AG04449 (cell line): ENCODE measurements at regions not wholly inside any gene's neighbourhood (a gene's known extent, or its start where the extent isn't known, plus 50 kb on each side); places are given as distances from the start of the nearest gene placed in this dataset.

Experiments used
- CTCF ChIA-PET: fragments of 350-600 bp; formaldehyde crosslinking; extraction: SDS; loops from one replicate; lab custom pipeline; 2021; ENCODE audit warnings: antibody characterized with exemption; lab: Yijun Ruan, JAX
- POLR2A ChIA-PET: fragments of 400-600, 350-600 bp; formaldehyde crosslinking; extraction: SDS; loops from one replicate; lab custom pipeline; 2020; ENCODE audit warnings: antibody characterized with exemption, inconsistent platforms; lab: Yijun Ruan, JAX
- DNase-seq: peaks from one replicate; pipeline ENCODE4 v3.0.0-alpha.2; 2010; ENCODE audit warnings: low read depth, low spot score
- H3K4me3 ChIP-seq: 2 replicates; pipeline ENCODE4 v1.5.1; 2011; ENCODE audit warnings: low read depth, mild to moderate bottlenecking, control low read depth, low read length
- TF ChIP-seq, protein P1 (sequence below): IDR thresholded peaks from one replicate; pipeline ENCODE4 v1.5.1; 2011; ENCODE audit warnings: mild to moderate bottlenecking, moderate library complexity, low read length, control low read depth, inconsistent platforms; ENCODE audit not compliant: insufficient read depth; ENCODE audit errors: missing control alignments

DNA sequence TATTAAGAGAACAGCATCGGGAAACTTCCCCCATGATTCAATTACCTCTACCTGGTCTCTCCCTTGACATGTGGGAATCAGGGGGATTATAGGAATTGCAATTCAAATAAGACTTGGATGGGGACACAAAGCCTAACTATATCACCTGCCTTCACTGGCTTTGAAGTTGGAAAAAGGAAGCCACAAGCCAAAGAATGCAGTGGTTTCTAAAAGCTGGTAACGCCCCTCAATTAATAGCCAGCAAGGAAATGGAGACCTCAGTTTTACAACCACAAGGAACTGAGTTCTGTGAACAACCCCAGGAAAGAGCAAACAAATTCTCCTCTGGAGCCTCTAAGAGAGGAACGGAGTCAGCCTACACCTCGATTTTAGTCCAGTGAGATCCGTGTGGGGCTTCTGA lies 244.1 kb downstream of the TFAP2A start:
- ChIA-PET POLR2A (no interaction called here), CTCF (no interaction called here)

DNA sequence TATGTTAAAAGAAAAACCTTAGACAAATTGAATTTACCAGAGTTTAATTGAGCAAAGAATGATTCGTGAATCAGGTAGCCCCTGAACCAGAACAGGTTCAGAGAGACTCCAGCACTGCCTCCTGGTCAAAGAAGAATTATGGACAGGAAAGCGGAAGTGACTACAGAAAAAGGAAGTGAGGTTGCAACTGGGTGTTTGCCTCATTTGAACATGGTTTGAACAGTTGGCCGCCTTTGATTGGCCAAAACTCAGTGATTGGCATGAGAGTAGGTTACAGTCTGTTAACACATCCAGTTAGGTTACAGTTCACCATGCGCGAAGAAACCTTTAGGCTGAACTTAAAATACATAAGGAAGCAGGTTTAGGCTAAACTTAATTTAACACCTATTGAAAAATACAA lies 248.8 kb downstream of the TFAP2A start:
- H3K4me3 ChIP-seq: no peak overlapping the region
- no peak for DNase-seq
- TF ChIP-seq, protein P1, sequence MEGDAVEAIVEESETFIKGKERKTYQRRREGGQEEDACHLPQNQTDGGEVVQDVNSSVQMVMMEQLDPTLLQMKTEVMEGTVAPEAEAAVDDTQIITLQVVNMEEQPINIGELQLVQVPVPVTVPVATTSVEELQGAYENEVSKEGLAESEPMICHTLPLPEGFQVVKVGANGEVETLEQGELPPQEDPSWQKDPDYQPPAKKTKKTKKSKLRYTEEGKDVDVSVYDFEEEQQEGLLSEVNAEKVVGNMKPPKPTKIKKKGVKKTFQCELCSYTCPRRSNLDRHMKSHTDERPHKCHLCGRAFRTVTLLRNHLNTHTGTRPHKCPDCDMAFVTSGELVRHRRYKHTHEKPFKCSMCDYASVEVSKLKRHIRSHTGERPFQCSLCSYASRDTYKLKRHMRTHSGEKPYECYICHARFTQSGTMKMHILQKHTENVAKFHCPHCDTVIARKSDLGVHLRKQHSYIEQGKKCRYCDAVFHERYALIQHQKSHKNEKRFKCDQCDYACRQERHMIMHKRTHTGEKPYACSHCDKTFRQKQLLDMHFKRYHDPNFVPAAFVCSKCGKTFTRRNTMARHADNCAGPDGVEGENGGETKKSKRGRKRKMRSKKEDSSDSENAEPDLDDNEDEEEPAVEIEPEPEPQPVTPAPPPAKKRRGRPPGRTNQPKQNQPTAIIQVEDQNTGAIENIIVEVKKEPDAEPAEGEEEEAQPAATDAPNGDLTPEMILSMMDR: no peak
- ChIA-PET POLR2A (no interaction called here), CTCF (no interaction called here)

More for the DNA sequence above, 244.1 kb downstream of the TFAP2A start:
- no peak overlapping the region for H3K4me3 ChIP-seq
- DNase-seq: no peak
- TF ChIP-seq, protein P1: no peak

DNA sequence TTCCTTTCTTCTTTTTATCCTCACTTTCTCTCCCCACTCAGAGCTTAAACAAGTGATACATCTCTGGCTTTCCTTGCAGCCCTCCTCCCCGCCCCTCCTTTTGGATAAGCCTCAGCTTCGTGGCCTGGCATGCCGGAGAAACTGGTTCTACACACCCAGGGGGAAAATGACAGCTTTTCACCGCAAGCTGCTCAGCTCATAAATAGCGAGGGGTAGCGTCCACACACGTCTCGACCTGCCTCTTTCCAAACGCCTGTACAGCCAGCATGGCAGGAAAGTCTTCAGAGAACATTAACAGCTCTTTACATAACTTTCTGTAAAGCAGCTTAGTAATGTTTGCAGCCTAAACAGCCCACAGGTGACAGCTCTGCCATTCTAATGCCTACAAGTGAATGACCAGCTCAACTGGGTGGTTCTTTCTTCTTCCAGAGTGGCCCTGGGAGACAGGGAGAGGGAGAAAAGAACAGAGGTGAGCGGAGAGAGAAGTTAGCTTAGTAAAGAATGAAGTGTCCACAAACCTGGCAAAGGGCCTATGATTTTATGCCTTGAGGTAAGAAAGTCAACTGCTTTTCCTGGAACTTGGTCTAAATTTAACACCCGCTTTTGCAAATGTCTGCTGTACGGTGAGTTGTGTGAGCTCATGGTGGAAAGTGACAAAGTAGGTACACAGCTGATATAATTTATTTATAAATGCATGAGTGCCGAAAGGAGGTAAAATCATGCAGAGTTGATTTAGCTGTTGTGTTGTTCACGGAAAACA lies 251.5 kb downstream of the TFAP2A start:
- no peak for DNase-seq
- ChIA-PET CTCF (no interaction called here), POLR2A (no interaction called here)
- H3K4me3 ChIP-seq: no peak overlapping the region
- TF ChIP-seq, protein P1: no peak

DNA sequence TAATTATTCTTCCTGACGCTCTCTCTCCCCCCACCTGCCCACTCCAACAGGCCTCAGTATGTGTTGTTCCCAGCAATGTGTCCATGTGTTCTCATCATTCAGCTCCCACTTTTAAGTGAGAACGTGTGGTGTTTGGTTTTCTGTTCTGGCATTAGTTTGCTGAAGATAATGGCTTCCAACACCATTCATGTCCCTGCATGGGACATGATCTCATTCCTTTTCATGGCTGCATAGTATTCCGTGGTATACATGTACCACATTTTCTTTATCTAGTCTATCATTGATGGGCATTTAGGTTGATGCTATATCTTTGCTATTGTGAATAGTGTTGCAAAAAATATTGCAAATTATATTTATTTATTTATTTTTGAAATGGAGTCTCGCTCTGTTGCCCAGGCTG lies 258.0 kb downstream of the TFAP2A start:
- no peak overlapping the region for H3K4me3 ChIP-seq
- TF ChIP-seq, protein P1: no peak
- no peak for DNase-seq
- ChIA-PET POLR2A (no interaction called here), CTCF (interaction anchor here (0.6 kb wide), 1 partner anchor 282 kb away, joined by 3 read pairs; no protein-coding TSS in a partner anchor)

DNA sequence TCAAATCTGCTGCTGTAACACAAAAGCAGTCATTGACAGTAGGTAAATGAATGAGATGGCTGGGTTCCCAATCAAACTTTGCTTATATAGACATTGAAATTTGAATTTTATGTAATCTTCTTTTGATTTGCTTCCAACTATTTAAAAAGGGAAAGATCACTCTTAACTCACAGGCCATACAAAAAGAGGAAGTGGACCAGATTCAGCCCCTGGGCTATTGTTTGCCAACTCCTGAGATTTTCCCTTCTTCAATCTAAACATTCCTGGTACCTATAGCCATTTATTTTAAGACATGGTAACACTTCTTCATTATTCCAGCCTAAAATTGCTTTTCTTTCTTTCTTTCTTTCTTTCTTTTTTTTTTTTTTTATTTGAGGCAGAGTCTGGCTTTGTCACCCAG lies 260.6 kb downstream of the TFAP2A start:
- H3K4me3 ChIP-seq: no peak overlapping the region
- no peak for DNase-seq
- TF ChIP-seq, protein P1: no peak
- ChIA-PET POLR2A (no interaction called here), CTCF (no interaction called here)

DNA sequence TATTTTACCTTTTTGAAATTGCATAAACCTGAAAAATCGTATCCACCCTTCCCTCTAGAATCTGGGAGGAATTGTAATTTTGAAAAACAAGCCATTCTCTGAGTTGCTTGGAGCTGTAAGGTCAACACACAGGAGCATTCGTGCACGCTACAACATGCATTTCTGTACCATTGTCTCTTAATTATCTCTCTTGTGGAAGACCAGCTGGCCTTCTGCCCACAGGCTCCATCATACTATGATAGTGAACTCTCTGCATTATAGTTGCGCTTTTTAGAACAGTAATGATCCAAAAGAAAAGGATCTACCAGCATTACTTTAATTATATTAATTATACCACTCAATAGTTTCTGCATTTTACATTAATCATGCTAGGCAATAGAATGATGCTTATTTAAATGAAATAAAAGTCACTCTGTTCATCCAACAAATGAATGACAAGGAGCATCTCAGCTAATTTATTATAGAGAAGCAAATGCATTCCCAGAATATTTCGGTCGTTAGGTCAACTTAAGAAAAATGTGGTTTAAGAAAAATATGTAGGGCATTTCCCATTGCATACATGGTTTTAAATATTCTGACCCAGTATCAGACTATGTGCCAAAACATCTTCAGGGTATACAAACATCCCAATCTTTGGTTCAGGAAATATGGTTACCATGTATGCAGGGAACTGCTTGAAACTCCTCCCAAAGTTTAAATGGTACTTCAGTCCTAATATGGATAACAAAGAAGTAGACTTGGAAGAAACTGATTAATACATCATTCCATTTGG lies 263.5 kb downstream of the TFAP2A start:
- POLR2A ChIA-PET: no interaction called here
- CTCF ChIA-PET: no interaction called here
- no peak for DNase-seq
- TF ChIP-seq, protein P1: no peak
- H3K4me3 ChIP-seq: no peak overlapping the region
